ENCODE measurements at regions not wholly inside any gene's neighbourhood (a gene's known extent, or its start where the extent isn't known, plus 50 kb on each side); places are given as distances from the start of the nearest gene placed in this dataset.

DNA sequence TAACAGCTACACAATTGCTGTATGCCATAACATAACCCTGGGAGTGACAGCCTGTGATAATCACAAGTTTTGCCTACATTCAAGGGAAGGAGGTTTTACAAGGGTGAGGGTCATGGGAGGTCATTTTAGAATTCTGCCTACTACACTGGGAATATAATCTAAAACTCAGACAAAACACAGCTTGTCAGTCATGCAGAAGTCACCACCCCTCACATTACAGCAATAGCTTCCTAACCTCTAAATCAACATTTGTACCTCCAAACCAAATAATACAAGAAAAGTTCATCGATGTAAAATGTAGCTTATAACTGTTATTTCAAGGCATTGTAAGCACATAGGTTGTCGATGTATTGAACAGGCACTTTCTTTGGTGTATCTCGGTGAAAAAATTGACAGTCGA is 139.0 kb downstream of the FAM114A2 start:
- no peak for TF ChIP-seq POLR2A (IDR thresholded peaks at IDR 0.05; ENCODE audit: borderline replicate concordance, extremely low read depth, insufficient read depth, insufficient read length)
- TF ChIP-seq, protein P1, sequence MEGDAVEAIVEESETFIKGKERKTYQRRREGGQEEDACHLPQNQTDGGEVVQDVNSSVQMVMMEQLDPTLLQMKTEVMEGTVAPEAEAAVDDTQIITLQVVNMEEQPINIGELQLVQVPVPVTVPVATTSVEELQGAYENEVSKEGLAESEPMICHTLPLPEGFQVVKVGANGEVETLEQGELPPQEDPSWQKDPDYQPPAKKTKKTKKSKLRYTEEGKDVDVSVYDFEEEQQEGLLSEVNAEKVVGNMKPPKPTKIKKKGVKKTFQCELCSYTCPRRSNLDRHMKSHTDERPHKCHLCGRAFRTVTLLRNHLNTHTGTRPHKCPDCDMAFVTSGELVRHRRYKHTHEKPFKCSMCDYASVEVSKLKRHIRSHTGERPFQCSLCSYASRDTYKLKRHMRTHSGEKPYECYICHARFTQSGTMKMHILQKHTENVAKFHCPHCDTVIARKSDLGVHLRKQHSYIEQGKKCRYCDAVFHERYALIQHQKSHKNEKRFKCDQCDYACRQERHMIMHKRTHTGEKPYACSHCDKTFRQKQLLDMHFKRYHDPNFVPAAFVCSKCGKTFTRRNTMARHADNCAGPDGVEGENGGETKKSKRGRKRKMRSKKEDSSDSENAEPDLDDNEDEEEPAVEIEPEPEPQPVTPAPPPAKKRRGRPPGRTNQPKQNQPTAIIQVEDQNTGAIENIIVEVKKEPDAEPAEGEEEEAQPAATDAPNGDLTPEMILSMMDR (IDR thresholded peaks at IDR 0.05 in 2 of 3, conservative IDR thresholded peaks at IDR 0.05 in 1 of 3; ENCODE audit: borderline replicate concordance in 1 of 3, insufficient read depth in 1 of 3, low read depth in 2 of 3, low read length in 2 of 3), result no peak

Measured in HCT116 (cell line).